ENCODE measurements at regions not wholly inside any gene's neighbourhood (a gene's known extent, or its start where the extent isn't known, plus 50 kb on each side); places are given as distances from the start of the nearest gene placed in this dataset.

DNA sequence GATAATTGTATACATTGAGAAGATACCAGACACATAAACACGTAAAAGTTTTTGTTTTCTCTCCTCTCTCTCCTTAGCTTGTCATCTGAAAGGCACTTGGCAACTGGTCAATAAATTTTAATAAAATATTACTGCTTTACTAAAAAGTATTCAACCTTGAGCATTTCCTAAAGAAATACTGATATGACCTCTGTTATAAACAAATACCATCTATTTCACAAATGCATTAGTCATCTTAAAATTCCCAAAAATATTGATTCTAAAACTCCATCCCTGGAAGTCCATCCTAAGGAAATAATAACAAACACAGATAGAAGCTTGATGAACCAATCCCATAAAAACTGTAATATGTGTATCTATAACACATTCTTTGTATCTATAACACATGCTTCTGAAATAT lies 483.2 kb downstream of the TLR4 start:
- no peak for TF ChIP-seq CTCF (IDR thresholded peaks at IDR 0.05)
- no peak for TF ChIP-seq POLR2A (IDR thresholded peaks at IDR 0.05)
